ENCODE measurements at regions not wholly inside any gene's neighbourhood (a gene's known extent, or its start where the extent isn't known, plus 50 kb on each side); places are given as distances from the start of the nearest gene placed in this dataset.

DNA sequence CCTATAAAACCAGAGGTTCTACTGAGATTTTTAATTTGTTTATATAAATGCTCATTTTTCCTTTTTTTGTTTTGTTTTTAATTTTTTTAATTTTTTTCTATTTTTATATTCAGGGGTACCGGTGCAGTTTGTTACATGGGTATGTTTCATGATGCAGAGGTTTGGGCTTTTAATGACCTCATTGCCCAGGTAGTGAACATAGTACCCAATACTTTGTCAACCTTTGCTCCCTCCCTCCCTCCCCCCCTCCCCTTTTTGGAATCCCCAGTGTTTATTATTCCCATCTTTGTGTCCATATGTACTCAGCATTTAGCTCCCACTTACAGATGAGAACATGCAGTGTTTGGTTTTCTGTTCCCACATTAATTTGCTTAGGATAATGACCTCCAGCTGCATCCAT lies 94.4 kb upstream of the NEBL start:
- BruUV-seq (replicated peaks) = no TSS peak
- CTCF ChIA-PET = no interaction called here
- peaks cover 4% of the 10 kb centered on the region for H3K9me3 Mint-ChIP-seq (ENCODE audit: low read depth, unreplicated experiment)

DNA sequence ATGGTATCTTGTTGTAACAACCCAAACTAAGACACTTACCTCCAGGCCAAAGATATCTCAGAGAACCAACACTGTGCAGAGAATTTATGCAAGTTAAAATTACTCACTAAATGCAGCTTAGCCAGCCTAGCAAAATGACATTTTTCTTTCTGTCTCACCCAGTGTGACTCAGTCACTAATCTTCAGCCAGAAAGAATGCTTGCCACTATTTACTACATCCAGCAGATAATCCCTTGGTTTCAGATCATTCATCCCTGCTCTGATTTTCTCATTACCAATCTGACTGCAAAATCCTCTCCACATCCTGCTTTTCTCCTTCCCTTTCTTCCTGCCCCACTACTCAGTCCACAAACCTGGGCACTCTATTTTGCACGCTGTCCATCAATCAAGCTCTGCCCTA lies 93.5 kb upstream of the NEBL start:
- Mint-ChIP-seq H3K9me3 (ENCODE audit: low read depth, unreplicated experiment) (peaks cover 4% of the 10 kb centered on the region), H3K4me3 (ENCODE audit: low read depth, unreplicated experiment) (no peak overlapping the region), H3K27ac (ENCODE audit: unreplicated experiment) (no peak overlapping the region), H3K36me3 (ENCODE audit: insufficient read depth, unreplicated experiment) (no peaks in the 10 kb centered on the region), H3K27me3 (ENCODE audit: unreplicated experiment) (no peaks in the 10 kb centered on the region), H3K4me1 (ENCODE audit: low read depth, unreplicated experiment) (peaks cover 8% of the 10 kb centered on the region)
- intact Hi-C loops (cut with micrococcal nuclease; ENCODE audit: unreplicated experiment) = no loop called here
- DNase-seq = no peak
- TF ChIP-seq, protein P1, sequence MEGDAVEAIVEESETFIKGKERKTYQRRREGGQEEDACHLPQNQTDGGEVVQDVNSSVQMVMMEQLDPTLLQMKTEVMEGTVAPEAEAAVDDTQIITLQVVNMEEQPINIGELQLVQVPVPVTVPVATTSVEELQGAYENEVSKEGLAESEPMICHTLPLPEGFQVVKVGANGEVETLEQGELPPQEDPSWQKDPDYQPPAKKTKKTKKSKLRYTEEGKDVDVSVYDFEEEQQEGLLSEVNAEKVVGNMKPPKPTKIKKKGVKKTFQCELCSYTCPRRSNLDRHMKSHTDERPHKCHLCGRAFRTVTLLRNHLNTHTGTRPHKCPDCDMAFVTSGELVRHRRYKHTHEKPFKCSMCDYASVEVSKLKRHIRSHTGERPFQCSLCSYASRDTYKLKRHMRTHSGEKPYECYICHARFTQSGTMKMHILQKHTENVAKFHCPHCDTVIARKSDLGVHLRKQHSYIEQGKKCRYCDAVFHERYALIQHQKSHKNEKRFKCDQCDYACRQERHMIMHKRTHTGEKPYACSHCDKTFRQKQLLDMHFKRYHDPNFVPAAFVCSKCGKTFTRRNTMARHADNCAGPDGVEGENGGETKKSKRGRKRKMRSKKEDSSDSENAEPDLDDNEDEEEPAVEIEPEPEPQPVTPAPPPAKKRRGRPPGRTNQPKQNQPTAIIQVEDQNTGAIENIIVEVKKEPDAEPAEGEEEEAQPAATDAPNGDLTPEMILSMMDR (IDR thresholded peaks at IDR 0.05; ENCODE audit: unreplicated experiment) = no peak
- no TSS peak for BruUV-seq (replicated peaks)
- CTCF ChIA-PET = no interaction called here

More for the DNA sequence above, 94.4 kb upstream of the NEBL start:
- H3K27ac Mint-ChIP-seq (ENCODE audit: unreplicated experiment) = no peak overlapping the region
- no peaks in the 10 kb centered on the region for H3K36me3 Mint-ChIP-seq (ENCODE audit: insufficient read depth, unreplicated experiment)
- no peak overlapping the region for H3K4me3 Mint-ChIP-seq (ENCODE audit: low read depth, unreplicated experiment)
- no peak for DNase-seq
- H3K4me1 Mint-ChIP-seq (ENCODE audit: low read depth, unreplicated experiment) = peaks cover 2% of the 10 kb centered on the region
- intact Hi-C loops (cut with micrococcal nuclease; ENCODE audit: unreplicated experiment) = no loop called here
- H3K27me3 Mint-ChIP-seq (ENCODE audit: unreplicated experiment) = no peaks in the 10 kb centered on the region
- TF ChIP-seq, protein P1 (IDR thresholded peaks at IDR 0.05; ENCODE audit: unreplicated experiment) = no peak

DNA sequence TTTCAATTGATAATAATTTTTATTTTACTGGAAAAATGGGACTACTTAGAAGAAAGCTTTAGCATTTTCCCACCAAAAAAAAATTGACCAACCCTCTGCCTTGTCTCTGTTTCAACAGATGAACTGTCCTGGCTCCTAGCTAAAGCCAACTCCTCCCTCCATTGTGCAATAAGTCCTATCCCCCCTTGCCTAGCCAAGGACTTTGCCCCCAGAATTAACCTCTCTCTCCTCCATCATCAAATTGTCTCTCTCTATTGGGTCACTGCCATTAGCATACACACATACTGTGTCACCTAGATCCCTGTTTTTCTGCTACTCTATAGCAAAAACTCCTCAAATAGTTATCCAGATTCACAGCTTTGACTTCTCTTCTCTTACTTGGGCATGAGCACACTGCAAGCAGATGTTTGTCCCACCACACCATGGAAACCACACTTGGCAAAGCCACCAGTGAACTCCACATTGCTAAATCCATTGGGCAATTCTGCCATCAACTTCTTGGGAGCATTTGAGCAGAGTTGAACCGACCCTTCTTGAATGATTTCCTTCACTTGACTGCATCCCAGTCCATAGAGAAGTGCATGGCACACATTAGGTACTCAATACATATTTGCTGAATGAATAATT lies 91.4 kb upstream of the NEBL start:
- H3K4me3 Mint-ChIP-seq (ENCODE audit: low read depth, unreplicated experiment) = no peak overlapping the region
- TF ChIP-seq, protein P1 (IDR thresholded peaks at IDR 0.05; ENCODE audit: unreplicated experiment) = no peak
- intact Hi-C loops (cut with micrococcal nuclease; ENCODE audit: unreplicated experiment) = no loop called here
- H3K27me3 Mint-ChIP-seq (ENCODE audit: unreplicated experiment) = no peaks in the 10 kb centered on the region
- peaks cover 4% of the 10 kb centered on the region for H3K9me3 Mint-ChIP-seq (ENCODE audit: low read depth, unreplicated experiment)
- DNase-seq = no peak
- H3K36me3 Mint-ChIP-seq (ENCODE audit: insufficient read depth, unreplicated experiment) = no peaks in the 10 kb centered on the region
- BruUV-seq (replicated peaks) = no TSS peak
- H3K4me1 Mint-ChIP-seq (ENCODE audit: low read depth, unreplicated experiment) = peaks cover 8% of the 10 kb centered on the region
- CTCF ChIA-PET = no interaction called here
- no peak overlapping the region for H3K27ac Mint-ChIP-seq (ENCODE audit: unreplicated experiment)

GRCh38 chr10:20986049-20986448 lies 88.9 kb upstream of the NEBL start:
- H3K4me1 Mint-ChIP-seq (ENCODE audit: low read depth, unreplicated experiment) = peaks cover 8% of the 10 kb centered on the region
- no TSS peak for BruUV-seq (replicated peaks)
- H3K4me3 Mint-ChIP-seq (ENCODE audit: low read depth, unreplicated experiment) = no peak overlapping the region
- peaks cover 4% of the 10 kb centered on the region for H3K9me3 Mint-ChIP-seq (ENCODE audit: low read depth, unreplicated experiment)
- intact Hi-C loops (cut with micrococcal nuclease; ENCODE audit: unreplicated experiment) = no loop called here
- DNase-seq = no peak
- H3K36me3 Mint-ChIP-seq (ENCODE audit: insufficient read depth, unreplicated experiment) = no peaks in the 10 kb centered on the region
- TF ChIP-seq, protein P1 (IDR thresholded peaks at IDR 0.05; ENCODE audit: unreplicated experiment) = no peak
- H3K27me3 Mint-ChIP-seq (ENCODE audit: unreplicated experiment) = no peaks in the 10 kb centered on the region
- CTCF ChIA-PET = no interaction called here
- no peak overlapping the region for H3K27ac Mint-ChIP-seq (ENCODE audit: unreplicated experiment)
